HG03159 (cell line): ENCODE measurements at regions not wholly inside any gene's neighbourhood (a gene's known extent, or its start where the extent isn't known, plus 50 kb on each side); places are given as distances from the start of the nearest gene placed in this dataset.
"Not testable (repeated sequence)": the region's sequence is repeated elsewhere in the genome, so short reads cannot be mapped to it uniquely, and the experiment has no call there.

ENCODE experiments used
- ATAC-seq: cut with Tn5 transposase; IDR thresholded peaks from one replicate; pipeline ENCODE4 v1.9.1; 2021; ENCODE audit warnings: mild to moderate bottlenecking, moderate library complexity; ENCODE audit not compliant: unreplicated experiment

DNA sequence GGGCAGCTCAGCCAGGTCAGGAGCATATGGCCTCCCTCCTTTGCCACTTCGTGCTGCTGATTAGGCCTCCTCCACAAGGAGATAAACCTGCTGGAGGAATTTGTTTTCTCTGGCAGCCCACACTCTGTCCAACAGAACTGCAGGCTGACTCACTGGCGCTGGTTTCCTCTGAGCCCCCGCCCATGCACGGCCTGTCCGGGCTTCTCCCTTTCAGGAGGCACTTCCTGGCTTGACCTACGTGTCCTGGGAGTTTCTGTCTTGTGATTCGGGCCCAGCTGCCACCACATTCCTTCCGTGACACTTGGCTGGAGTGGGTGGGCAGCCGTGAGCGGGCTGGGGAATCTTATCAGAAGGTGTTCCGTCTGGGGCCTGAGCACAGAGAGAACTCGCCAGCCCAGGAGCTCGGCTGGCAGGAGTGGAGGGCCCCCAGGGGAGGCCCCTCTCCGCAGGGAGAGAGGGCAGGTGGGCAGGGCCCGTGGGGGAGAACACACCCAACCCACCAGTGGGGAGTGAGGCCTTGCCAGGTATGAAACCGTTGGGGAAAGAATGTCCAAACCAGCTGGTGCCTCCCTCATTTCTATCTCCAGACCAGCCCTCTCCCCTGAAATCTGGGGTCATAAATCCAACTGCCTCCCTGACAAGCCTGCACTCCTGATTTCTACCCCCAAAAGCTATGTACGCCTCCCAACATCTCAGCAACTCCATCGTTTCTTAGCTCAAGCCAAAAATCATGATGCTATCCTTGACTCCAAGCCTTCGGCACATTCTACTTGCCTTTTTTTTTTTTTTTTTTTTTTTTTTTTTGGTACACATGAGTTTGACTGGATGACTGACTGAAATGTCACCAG, 110.6 kb upstream of the MEF2A start:
- no peak for ATAC-seq

DNA sequence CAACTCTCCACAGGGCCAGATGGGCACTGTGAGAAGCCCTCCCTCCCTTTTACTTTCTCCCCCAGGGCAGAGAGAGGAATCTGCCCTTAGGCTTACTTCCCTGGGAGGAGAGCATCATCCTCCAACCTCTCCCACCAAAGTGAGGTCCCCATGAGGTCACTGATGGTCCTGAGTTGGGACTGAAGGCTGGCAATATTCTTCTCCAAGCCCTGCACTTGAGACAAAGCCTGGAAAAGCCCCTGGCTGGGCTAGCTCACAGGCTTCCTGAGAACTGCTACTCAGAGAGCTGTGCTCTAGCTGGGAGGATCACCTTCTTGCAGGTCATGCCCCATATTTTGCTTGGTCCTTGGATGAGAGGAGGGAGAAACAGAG, 110.0 kb upstream of the MEF2A start:
- ATAC-seq: no peak

DNA sequence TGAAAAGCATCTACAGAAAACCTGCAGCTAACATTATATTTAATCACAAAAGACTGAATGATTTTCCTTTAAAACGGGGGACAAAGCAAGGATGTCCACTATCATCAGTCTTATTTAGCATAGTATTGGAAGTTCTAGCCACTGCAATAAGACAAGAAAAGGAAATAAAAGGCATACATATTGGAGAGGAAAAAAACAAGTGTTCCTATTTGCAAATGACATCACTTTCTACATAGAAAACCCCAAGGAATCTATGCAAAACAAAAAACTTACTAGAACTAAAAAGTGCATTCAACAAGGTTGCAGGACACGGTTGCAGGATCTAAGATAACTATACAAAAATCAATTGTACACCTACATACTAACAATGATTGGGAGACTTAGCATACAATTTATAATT, 101.6 kb upstream of the MEF2A start:
- no peak for ATAC-seq

DNA sequence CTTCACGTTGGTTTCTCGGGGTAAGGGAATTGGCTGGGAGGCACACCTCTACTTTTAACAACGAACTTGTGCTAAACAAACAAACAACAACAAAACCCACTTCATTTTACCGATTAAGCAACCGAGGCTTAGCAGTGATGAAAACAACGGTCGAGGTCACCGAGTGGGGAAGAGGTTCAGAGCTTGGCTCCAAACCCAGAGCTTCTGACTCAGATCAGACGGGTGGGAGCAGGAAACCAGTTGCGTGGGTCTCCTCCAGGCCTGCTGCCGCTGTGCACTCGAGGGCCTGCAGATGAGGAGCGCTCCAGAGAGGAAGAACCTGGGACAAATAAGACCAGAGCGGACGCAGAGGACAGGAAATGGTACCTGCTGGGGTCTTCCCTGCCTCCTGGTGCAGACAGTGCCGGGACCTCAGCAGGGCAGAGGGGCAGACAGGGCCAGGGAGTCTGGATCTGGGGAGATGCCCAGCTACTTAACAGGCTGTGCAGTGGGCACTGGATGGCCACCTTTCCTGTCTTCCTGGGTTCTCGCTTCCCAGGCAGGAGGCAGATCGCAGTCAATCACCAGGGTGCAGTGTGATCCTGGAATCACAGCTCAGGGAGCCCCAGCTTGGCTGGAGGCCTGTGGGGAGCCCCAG, 99.0 kb upstream of the MEF2A start:
- ATAC-seq: no peak

DNA sequence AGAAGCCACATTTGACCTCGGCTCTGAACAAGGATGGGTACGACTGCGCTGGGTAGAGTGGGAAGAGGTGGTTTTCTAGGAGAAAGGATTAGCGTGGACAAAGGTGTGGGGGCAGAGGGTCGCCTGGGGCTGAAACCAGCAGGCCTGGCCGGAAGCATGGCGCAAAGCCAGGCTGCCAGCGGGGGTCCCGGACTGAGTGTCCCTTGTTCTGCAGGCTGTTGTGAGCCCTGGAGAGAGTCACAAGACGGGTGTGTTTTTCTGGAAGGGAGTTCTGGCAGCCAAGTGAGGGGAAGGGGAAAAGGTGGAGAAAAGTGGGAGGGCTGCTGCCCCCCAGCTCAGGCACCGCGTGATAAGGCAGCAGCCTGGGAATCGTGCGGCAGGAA, 98.5 kb upstream of the MEF2A start:
- ATAC-seq: no peak

DNA sequence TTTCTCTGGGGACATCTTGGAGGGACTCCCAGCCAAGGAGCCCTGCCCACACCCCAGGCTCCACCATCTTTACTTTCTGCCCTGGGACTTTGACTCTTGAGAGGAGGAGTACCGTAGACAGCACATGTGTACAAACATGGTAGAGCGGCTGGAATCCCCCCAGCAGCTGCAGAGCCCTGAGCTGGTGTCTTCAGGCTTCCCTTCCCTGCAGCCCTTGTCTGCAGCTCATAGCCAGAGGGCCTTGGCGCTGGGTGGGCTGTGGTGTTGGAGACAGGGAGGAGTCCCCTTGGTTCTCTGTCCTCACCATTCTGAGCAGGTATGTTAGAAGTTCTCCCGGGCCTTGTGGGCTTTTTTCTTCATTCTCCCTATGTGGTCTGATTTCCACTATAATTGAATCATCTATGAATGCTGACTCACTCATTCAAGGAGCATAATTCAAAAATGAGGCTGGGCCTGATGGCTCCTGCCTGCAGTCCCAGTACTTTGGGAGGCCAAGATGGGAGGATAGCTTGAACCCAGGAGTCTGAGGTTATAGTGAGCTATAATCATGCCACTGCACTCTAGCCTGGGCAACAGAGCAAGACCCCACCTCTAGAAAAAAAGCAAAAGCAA, 97.8 kb upstream of the MEF2A start:
- ATAC-seq: no peak

DNA sequence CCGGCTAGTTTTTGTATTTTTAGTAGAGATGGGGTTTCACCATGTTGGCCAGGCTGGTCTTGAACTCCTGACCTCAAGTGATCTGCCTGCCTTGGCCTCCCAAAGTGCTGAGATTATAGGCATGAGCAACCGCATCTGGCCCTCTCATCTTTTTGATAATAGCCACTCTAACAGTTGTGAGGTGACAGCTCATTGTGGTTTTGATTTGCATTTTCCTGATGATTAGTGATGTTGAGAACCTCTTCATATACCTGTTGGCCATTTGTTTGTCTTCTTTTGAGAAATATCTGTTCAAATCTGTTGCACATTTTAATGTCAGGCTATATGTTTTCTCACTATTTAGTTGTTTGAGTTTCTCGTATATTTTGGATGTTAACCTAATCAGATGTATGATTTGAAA, 95.6 kb upstream of the MEF2A start:
- not testable (repeated sequence) for ATAC-seq

DNA sequence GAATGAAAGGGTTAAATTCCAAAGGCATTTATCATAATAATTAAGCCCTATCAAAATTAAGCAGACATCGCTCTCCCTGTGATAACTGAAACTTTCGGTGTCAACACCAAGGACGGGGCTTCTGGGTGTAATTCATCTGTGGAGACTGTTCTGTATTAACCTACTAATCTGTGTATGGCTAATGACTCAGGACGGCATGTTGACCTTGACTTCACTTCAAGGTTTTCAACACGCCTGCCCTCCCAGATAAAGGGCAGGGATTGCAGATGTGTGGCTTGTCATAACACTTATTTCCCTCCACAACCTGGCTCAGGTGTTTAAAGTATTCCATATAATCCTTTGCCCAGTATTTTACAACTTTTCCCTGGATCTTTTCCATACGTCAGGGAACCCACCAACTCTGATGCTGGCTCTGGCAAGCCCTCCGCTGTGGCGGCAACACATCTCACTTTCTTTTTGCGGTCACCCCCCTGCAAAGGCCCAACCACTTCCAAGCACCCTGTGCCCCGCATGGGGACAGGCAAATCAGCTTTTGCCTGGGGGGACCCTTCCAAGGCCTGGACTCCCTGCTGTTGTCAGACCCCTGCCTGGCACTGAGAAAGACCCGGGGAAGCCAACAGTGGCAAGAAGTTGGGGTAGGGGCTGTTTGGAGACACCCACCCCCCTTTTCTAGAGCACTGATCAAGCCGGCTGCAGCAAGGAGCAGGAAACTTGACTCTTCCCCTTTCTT, 93.2 kb upstream of the MEF2A start:
- ATAC-seq: no peak

DNA sequence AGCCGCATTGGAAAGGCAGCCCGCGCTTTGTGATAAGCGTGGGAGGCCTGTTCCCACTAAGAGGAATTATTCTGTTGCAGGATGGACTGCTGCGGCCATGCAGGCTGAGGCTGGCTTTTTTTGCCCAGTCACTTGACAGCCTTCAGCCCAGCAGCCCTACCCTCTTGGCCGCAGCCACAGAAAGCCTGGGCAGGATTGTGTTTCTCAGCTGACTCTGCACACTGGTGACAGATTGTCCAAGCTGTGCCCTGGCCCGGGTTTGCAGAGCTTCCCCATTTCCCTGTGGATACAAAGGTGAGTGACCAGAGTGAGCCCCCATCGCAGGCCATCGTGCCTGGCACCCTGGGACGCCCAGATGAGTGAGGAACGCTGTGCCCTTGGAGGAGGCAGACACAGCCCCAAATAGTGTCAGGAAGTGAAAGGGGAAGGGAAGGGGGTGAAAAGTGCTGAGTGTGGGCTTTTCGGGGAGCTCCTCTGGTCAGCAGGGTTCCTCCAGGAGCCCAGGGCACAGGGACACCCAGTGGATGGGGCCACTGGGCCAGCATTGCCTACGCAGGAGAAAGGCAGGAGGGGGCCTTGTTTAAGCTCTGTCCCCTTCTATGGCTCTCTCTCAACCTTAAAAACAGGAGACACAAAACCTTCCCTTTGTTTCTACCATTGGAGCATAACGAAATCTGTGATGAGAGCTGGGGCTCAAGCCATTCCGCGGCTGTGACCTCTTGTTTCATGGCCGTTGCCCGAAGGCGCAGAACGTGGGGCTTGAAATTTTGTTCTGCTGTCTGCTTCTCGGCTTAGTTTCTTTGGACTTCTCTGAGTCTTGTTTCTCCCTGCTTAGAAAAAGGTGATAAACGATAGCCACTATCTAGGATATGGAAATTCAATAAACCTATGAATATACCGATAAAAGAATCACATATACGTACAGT, 91.5 kb upstream of the MEF2A start:
- ATAC-seq: no peak

DNA sequence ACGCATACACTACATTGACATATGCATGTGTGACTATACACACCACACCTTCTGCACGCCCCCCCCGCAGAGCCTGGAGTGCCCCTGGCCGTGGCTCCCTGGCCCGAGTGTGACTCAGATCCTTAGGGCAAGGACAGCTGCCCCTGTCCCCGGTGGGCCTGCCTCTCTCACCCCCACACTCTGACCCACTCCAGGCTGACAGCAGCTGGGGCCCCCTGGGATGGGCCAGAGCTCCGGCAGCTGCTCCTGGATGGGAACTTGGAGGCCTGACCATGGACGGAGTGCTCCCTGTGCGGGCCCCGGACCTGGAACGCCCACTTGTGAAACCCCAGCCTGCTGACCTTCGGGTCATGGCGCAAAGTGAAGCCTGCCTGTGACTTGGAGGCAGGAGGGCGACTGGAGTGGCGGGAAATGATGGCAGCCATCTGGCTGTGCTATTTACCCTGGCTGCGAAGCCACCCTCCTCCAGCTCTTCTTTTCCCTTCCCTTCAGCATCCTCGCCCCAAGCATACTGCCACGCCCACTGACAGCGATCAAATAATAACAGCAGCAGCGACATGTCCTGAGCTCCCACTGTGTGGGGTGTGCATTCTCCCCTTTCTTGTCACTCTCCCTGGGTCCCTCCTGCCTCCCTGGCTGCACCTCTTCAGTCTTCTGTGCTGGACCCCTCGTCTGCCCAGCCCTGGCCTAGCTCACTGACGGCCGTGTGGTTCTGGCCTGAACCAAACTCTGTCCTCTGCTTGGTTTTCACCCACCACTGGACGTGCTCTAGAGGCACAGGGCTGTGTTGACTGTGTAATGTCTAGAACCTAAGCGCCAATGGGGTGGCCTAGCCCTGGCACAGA, 90.7 kb upstream of the MEF2A start:
- ATAC-seq: no peak

DNA sequence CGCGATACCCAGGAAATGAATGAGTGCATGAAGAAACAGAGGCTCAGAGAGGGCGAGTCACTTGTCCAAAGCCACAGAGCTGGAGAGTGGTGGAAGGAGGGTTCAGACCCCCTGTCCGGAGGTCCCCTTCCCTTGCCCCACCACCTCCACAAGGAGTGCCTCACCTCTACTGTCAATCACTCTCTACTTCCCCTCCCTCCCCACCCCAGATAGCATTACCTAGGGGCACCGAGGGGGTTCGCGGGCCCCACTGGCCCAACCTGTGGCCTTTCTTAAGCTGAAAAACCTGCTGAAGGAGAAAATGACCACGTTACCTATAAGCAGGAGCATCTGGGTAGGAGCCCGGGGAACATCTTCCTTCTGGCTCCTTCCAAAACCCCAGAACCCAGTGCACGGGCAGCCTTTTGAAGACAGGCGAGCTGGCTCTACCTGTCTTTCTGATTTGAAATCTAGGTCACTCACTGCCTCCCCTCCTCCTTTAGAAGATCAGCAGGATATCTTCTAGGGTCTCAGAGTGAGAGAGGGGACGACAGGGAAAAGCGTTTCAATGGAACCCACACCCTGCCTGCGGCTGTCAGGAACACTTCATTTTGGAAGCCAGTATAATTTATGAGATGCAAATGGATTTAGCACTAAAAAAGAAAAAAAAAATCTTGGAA, 89.9 kb upstream of the MEF2A start:
- ATAC-seq: no peak

DNA sequence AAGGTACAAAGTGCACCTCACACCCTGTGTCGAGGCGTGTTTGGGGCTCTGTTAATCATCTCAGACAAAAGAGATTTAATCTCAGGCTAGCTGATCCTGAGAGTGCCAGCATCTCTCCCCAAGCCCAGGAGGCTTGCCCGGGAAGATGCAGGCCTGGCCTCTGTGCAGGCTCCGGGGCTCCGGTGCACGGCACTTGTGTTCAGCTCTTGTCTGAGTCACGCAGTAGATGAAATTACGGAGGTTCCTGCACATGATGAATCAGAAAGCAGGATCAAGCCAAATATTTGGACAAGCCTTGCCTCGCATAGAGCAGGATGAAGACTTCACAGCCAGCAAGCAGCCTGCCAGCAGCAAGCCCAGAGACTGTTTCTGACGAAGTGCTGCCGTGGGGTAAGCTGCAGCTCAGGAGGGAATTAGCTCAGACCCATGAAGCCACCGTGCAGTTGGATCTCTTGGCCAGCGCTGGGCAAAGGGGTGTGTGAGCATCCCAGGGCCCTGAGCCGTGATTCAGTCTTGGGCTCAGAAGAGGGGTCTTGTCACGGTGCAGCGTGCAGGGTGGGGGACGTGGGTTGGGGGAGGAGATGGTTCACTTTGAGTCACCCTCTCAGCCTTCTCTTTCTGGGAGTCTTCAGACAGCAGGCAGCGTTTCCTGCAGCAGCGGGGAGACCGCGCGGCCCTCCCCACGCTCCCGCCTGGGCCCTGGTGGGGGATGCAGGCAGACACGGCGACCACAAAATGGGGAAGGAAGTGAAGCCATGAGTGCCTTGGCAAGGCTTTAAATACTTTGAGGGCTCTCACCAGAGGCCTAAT, 89.2 kb upstream of the MEF2A start:
- peak; percentile 60 for ATAC-seq

DNA sequence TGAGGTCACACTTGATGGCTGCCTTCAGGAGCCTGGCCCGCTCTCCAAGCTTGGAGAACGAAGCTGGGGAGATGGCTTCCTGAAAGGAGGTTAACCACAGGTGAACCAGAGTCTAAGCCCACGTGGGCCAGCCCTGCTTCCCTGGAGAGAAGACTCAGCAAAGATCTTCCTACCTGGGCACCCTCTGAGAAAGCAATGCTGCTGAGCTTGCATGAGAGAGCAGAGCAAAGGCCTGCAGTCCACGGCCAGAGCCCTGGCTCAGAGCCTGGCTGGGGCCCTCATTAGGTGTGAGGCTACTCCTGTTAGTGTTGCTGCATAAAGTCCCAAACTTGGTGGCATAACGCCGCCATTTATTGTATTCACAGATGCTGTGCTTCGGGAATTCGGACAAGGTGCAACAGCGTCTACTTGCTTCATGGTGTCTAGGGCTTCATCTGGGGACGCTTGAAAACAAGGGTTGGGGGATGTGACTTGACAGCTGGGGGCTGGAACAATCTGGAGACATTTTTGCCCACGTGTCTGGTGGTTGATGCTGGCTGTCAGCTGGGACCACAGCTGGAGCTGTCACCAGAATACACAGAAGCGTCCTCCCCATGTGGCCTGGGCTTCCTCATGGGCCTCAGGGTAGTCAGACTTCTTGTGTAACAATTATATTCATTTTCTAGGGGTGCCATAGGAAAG, 87.9 kb upstream of the MEF2A start:
- no peak for ATAC-seq

DNA sequence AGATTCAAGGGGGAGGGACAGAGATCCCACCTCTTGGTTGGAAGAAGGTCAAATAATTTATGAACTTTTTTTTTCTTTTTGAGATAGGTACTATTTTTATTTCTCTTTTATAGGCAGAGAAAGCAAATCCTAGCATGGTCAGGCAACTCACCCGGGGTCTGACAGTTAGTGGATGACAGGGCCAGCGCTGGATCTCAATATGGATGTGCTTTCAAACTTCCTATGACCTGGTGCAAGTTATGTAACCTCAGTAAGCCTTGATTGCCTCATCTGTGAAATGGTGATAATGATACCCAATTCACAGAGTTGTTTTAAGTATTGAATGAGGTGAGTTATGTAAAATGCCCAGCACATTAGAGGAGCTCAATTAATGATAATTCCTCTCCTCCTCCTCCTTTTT, 86.8 kb upstream of the MEF2A start:
- ATAC-seq: no peak

DNA sequence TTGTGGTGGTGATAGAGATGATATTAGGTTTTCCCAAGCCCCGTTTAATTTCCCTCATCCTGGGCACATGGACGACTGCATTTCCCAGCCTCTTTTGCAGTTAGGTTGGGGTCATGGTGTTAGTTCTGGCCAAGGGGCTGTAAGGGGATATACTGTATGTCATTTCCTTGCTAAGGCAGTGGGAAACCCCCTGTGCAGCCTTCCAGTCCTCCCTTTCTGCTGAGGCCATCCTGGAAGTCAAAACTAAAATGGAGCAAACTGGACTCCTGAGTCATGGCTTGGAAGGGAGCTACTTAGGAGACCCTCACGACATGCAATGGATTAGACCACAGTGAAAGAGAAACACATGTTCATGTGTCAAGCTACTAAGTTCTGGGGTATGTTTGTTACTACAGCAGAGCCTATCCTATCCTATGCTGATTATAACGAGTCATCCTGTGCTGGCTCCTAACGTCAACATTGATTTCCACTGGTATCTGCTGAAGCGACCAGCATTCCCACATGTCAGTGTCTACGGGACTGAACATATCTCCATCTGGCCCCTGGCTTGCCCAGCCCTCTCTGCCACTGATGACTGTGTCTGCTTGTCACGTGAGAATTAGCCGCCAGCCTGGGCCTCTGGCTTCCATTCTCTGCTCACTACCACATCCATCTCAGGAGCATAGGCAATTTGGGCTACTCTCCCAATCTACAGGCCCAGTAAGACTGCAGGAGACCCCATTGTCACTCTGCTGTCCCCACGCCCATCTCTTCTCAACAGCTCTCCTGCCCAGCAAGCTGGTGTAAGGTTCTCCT, 85.6 kb upstream of the MEF2A start:
- no peak for ATAC-seq

DNA sequence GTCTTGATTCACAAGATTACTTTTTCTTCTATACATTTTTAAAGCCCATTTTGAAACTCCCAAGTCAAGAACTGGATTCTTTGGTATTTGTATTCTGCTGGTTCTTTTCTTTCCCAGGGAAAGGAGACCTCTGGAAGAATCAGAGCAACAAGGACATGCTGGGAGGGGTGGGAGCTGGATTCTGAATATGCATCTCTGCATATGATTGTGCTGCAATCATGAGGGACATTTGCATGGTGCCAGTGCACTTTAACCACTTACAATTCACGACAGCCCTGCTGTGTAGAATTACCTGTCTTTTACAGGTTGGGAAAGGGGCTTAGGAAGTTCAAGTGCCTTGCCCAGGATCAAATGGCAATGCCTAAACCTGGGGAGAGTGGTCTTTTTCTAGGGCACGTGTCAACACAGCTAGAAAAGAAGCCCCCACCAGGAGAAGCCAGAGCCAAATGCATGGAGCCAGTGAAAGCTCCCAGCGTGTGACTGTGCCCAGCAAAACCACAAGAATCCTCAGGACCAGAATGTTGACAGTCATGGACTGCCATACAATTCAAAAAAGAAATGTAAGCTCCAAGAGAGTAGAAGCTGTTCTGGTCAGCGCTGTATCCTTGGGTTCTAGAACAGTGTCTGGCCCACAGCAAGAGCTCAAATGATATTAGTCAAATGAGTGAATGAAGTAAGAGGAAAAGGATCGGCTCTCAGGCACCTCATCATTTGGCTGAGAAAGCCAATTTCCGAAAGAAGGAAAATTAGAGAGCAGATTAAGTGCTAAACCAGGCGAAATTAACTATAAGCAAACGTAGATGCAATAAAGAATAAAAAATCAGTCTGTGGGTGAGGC, 84.5 kb upstream of the MEF2A start:
- no peak for ATAC-seq
